ENCODE measurements at regions not wholly inside any gene's neighbourhood (a gene's known extent, or its start where the extent isn't known, plus 50 kb on each side); places are given as distances from the start of the nearest gene placed in this dataset.

- ATAC-seq (no peak), DNase-seq (no peak)
- intact Hi-C loops (cut with micrococcal nuclease) = no loop called here
- TF ChIP-seq CTCF (IDR thresholded peaks at IDR 0.05) = no peak
- no peaks in the 10 kb centered on the region for H3K4me1 Mint-ChIP-seq (ENCODE audit: low read depth)
- H3K36me3 Mint-ChIP-seq (ENCODE audit: low read depth) = no peaks in the 10 kb centered on the region
- no peaks in the 10 kb centered on the region for H3K9me3 Mint-ChIP-seq
- POLR2A ChIA-PET = no interaction called here
- H3K27ac Mint-ChIP-seq = no peak overlapping the region
- H3K4me3 Mint-ChIP-seq = no peak overlapping the region
- H3K27me3 Mint-ChIP-seq = no peaks in the 10 kb centered on the region
- CTCF ChIA-PET = interaction anchor here (1.0 to 1.1 kb wide), 2 partner anchors 11 to 42 kb away, joined by 3 to 4 read pairs; no protein-coding TSS in a partner anchor
Observed at GRCh38 chr3:171548917-171549316, 88.7 kb upstream of the TNIK start.

GRCh38 chr3:171543759-171544300 lies 83.6 kb upstream of the TNIK start:
- no peaks in the 10 kb centered on the region for H3K27me3 Mint-ChIP-seq
- no peak for DNase-seq
- intact Hi-C loops (cut with micrococcal nuclease) = no loop called here
- ChIA-PET POLR2A (interaction anchor here (0.6 to 0.7 kb wide), 2 partner anchors 9 to 32 kb away, joined by 3 read pairs; no protein-coding TSS in a partner anchor), CTCF (interaction anchor here (1.0 to 1.1 kb wide), 2 partner anchors 23 to 381 kb away, joined by 3 read pairs; no protein-coding TSS in a partner anchor)
- H3K4me1 Mint-ChIP-seq (ENCODE audit: low read depth) = no peaks in the 10 kb centered on the region
- no peaks in the 10 kb centered on the region for H3K36me3 Mint-ChIP-seq (ENCODE audit: low read depth)
- H3K9me3 Mint-ChIP-seq = no peaks in the 10 kb centered on the region
- no peak for ATAC-seq
- no peak overlapping the region for H3K4me3 Mint-ChIP-seq
- H3K27ac Mint-ChIP-seq = no peak overlapping the region
- no peak for TF ChIP-seq CTCF (IDR thresholded peaks at IDR 0.05)

- POLR2A ChIA-PET = no interaction called here
- Mint-ChIP-seq H3K36me3 (ENCODE audit: low read depth) (no peaks in the 10 kb centered on the region), H3K4me1 (ENCODE audit: low read depth) (no peaks in the 10 kb centered on the region), H3K9me3 (no peaks in the 10 kb centered on the region), H3K27ac (no peak overlapping the region), H3K27me3 (no peaks in the 10 kb centered on the region), H3K4me3 (no peak overlapping the region)
- TF ChIP-seq CTCF (IDR thresholded peaks at IDR 0.05) = no peak
- intact Hi-C loops (cut with micrococcal nuclease) = no loop called here
- no peak for ATAC-seq
- DNase-seq = no peak
- CTCF ChIA-PET = interaction anchor here (1.0 to 1.1 kb wide), 2 partner anchors 24 to 380 kb away, joined by 3 read pairs; no protein-coding TSS in a partner anchor
Observed at GRCh38 chr3:171542976-171543375, 82.8 kb upstream of the TNIK start.

- no peak for TF ChIP-seq CTCF (IDR thresholded peaks at IDR 0.05)
- POLR2A ChIA-PET = no interaction called here
- Mint-ChIP-seq H3K4me1 (ENCODE audit: low read depth) (no peaks in the 10 kb centered on the region), H3K9me3 (no peaks in the 10 kb centered on the region), H3K4me3 (no peak overlapping the region), H3K27ac (no peak overlapping the region), H3K27me3 (no peaks in the 10 kb centered on the region), H3K36me3 (ENCODE audit: low read depth) (no peaks in the 10 kb centered on the region)
- ATAC-seq (no peak), DNase-seq (no peak)
- CTCF ChIA-PET = no interaction called here
- intact Hi-C loops (cut with micrococcal nuclease) = no loop called here
Observed at GRCh38 chr3:171541647-171542046, 81.4 kb upstream of the TNIK start.

GRCh38 chr3:171541181-171541580 lies 81.0 kb upstream of the TNIK start:
- Mint-ChIP-seq H3K4me1 (ENCODE audit: low read depth) (no peaks in the 10 kb centered on the region), H3K9me3 (no peaks in the 10 kb centered on the region), H3K27me3 (no peaks in the 10 kb centered on the region), H3K4me3 (no peak overlapping the region), H3K27ac (no peak overlapping the region), H3K36me3 (ENCODE audit: low read depth) (no peaks in the 10 kb centered on the region)
- DNase-seq (no peak), ATAC-seq (no peak)
- POLR2A ChIA-PET = interaction anchor here (1.0 kb wide), 1 partner anchor 10 kb away, joined by 3 read pairs; no protein-coding TSS in a partner anchor
- intact Hi-C loops (cut with micrococcal nuclease) = no loop called here
- no peak for TF ChIP-seq CTCF (IDR thresholded peaks at IDR 0.05)
- CTCF ChIA-PET = interaction anchor here (1.1 kb wide), 1 partner anchor 792 kb away, joined by 4 read pairs; no protein-coding TSS in a partner anchor

Measured in activated CD8-positive, alpha-beta T cell treated with anti-CD3 and anti-CD28 coated beads for 36 hours (primary cell).